HuH-7.5 (cell line): ENCODE measurements at regions not wholly inside any gene's neighbourhood (a gene's known extent, or its start where the extent isn't known, plus 50 kb on each side); places are given as distances from the start of the nearest gene placed in this dataset.
"Not testable (repeated sequence)": the region's sequence is repeated elsewhere in the genome, so short reads cannot be mapped to it uniquely, and the experiment has no call there.

Experiments
- DNase-seq: peaks from one replicate; pipeline ENCODE4 v3.0.0; 2011; ENCODE audit warnings: low spot score

- DNase-seq, result no peak
These were observed 80.8 kb downstream of the C21orf91 start for GRCh38 chr21:17738176-17738953.

GRCh38 chr21:17736072-17736471 is 83.1 kb downstream of the C21orf91 start:
- DNase-seq, result no peak

DNA sequence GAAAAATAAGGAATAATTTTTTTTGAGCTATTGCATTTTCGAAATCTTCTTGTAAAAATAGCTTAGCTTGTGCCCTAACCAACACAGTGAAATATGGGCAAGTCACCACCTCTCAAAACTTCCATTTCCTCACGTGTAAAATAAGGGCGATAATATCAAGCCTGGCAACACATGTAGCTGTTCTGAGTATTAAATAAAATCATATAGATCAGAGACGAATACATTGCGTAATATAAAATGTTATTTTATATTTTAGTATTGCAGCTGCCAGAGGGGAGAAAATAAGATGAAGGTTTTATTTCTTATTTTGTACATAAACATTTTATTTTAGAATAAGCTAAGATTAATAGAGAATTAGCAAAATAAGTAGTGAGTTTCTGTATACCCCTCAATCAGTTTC is 85.9 kb downstream of the C21orf91 start:
- no peak for DNase-seq

DNA sequence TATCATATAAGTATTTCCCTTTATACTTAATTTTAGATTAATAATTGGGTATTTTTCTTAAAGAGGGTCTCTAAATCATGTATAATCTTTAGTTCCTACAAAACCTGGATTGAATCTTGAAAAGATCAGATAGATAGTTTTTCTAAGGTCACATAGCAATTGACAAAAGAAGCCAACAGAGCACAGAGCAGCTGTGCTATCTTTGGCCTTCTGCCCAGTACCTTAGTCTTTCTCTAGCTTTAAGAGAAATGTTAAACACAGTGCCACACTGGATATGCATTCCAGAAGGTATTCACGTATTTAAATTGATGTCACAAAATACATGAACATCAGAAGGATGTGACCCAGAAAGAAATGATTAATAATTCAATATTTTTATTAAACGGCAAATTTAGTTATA is 86.8 kb downstream of the C21orf91 start:
- no peak for DNase-seq

DNA sequence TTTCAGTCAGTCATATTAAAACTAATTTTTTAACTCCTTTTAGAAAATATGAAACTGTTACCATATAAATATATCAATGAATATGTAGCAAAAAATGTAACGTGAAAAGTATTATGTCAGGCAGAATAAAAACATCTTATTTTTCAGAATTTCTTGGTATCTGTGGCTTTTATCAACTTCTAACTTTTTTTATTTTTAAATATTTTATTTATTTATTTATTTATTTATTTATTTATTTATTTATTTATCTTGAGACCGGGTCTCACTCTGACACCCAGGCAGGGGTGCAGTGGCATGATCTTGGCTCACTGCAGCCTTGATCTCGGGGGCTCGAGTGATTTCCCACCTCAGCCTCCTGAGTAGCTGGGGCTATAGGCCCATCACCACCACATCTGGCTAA is 87.6 kb downstream of the C21orf91 start:
- no peak for DNase-seq

DNA sequence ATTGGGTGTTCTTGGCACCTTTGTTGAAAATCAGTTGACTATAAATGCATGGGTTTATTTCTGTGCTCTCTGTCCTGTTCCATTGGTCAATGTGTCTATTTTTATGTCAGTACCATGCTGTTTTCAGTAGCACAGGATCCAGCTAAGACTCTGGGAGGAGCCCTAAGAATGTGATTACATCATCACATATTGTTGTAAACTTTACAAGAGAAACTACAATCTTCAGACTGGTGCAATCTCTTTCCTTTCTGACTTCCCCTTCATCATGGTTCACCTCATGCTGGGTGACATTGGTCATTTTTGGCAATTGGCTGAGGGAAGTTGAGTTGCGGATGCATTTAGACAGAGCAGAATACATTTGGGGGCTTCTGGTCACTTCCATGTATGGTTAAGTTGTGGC is 88.4 kb downstream of the C21orf91 start:
- no peak for DNase-seq

DNA sequence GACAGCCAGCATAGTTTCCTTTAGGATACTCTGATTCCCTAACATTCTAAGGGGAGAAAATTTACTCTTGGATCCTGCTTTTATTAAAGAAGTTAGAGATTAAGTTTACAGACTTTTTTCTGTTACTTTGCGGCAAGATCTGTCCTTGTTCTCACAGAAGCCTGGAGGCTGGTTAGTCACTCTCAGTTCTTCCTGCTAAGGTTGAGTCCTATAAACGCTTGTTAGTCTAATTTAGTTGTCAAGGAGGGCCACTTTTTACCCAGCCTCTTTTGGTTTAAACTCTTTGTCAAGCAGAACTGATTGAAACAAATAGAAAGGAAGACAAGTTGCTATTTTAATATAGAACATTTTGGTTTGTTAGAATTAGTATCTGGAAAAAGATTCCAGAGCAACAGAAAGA is 89.7 kb downstream of the C21orf91 start:
- no peak for DNase-seq

- DNase-seq, result no peak
These were observed 91.8 kb downstream of the C21orf91 start for GRCh38 chr21:17727361-17727760.

DNA sequence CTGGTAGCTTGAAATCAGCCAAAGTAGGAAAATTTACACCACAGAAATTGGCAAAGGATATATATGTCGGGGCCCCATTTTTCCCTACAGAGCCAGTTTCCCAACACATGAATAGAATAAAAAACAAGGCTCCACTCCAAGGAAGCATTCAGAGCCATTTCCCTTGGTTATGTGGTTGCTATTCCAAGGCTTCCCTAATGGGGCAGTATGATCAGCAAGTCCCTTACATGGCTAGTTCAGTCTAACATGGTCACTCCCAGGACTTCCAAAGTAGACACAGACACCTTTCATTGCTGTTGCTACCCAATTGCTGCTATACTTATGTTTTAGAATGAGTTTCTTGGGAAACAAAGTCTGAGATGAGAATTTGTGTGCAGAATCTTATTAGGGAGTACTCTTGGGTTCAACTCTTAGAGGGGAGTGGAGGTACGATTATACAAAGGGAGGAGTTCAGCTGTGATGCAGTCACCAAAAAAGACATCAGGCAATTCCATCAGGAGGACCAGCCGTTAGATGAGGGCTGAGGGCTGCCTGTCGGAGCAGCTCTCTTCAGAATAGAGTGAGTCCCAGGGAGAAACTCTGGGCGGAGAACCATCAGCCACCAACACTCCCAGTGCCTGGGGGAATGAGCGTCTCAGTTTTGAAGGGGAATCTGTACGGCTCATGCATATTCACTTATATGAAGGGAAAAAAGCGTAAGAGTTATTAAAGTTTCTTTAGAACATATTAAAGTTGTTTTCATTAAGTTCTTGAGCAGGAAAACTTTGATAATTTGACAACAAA is 92.9 kb downstream of the C21orf91 start:
- no peak for DNase-seq

- no peak for DNase-seq
These were observed 93.8 kb downstream of the C21orf91 start for GRCh38 chr21:17725339-17725738.

DNA sequence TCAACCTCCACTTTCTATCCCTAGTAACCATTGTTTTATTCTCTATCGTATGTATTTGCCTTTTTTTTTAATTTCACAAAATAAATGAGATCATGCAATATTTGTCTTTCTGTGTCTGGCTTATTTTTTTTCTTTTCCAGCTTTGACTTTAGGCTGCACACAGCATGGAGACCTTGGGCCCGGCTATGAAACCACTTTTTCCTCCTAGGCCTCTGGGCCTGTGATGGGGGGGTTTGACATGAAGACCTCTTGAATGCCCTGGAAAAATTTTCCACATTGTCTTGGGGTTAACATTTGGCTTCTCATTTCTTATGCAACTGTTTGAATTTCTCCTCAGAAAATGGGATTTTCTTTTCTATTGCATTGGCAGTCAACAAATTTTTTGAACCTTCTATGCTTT is 100.2 kb upstream of the BTG3 start:
- no peak for DNase-seq

GRCh38 chr21:17711896-17712295 is 99.2 kb upstream of the BTG3 start:
- no peak for DNase-seq

DNA sequence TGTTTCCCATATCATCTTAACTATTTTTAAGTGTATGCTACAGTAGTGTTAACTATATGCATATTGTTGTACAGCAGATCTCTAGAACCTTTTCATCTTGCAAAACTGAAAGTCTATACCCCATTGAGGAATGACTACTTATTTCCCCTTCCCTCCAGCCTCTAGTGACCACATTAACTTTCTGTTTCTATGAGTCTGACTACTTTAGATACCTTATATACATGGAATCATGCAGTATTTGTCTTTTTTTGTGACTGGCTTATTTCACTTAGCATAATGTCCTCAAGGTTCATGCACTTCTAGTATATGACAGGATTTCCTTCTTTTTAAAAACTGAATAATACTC is 96.5 kb upstream of the BTG3 start:
- DNase-seq, result no peak

DNA sequence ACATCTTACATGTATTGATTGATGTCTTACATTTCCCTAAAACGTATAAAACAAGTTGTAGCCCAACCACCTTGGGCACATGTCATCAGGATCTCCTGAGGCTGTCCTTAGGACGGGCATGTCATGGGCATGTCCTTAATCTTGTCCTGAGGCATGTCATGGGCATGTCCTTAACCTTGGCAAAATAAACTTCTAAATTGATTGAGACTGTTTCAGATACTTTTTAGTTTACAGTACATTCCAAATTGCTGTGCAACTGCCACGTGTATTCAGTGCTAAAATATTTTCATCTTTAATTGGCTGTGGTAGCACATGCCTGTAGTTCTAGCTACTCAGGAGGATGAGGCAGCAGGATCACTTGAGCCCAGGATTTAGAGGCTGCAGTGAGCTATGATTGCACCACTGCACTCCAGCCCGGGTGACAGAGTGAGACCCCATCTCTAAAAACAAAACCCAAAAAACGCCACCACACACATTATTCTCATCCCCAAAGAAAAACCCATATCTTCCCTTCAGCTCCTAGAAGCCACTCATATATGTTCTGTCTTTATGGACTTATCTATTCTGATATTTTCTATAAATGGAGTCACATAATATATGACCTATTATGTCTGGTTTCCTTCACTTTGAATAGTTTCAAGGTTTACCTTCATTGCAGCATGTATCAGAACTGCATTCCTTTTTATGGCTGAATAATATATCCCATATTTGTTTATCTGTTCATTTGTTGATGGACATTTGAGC is 96.0 kb upstream of the BTG3 start:
- DNase-seq, result no peak

GRCh38 chr21:17699524-17700189 is 87.0 kb upstream of the BTG3 start:
- DNase-seq, result no peak

- DNase-seq, result no peak
These were observed 84.8 kb upstream of the BTG3 start for GRCh38 chr21:17697473-17697872.

DNA sequence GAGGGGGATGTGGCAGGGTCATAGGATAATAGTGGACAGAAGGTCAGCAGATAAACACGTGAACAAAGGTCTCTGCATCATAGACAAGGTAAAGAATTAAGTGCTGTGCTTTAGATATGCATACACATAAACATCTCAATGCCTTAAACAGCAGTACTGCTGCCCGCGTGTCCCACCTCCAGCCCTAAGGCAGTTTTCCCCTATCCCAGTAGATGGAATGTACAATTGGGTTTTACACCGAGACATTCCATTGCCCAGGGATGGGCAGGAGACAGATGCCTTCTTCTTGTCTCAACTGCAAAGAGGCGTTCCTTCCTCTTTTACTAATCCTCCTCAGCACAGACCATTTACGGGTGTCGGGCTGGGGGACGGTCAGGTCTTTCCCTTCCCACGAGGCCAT is 81.7 kb upstream of the BTG3 start:
- DNase-seq, result not testable (repeated sequence)

GRCh38 chr21:17693801-17694200 is 81.1 kb upstream of the BTG3 start:
- DNase-seq, result no peak

- DNase-seq, result no peak
These were observed 77.4 kb upstream of the BTG3 start for GRCh38 chr21:17690078-17690494.

DNA sequence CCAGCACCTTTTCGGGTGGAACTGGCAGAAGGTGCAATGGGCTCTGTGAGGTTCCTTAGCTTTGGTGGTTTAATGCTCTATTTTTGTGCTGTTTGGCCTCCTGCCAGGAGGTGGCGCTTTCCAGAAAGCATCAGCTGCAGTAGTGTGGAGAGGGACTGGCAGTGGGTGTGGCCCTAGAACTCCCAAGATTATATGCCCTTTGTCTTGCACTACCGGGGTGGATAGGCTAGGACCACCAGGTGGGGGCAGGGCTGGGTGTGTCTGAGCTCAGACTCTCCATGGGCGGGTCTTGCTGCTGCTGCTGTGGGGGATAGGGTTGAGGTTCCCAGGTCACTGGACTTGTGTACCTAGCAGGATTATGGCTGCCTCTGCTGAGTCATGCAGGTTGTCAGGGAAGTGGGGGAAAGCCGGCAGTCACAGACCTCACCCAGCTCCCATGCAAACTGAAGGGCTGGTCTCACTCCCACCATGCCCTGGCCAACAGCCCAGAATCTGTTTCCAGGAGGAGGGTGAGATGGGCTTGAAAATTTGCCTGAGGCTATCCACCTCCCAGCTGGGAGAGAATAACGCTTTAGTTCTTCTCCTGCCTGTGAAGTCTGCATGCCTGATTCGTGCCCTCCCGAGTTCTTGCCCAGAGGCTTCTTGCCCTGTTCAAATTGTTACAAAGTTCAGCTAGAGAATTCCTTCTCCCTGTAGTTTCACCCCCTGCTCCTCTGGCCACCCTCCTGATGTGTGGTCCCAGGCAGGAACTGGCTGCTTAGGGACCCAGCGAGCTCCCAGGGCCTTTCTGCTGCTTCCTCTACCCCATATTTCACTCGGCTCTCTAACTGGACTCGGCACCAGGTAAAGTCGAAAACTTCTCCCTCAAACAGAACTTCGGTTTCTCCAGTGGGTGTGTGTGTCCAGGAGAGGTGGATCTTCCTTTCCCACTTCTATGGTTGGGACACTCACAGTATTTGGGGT is 76.5 kb upstream of the BTG3 start:
- no peak for DNase-seq

- DNase-seq, result no peak
These were observed 70.2 kb upstream of the BTG3 start for GRCh38 chr21:17682924-17683323.
